ENCODE measurements at regions not wholly inside any gene's neighbourhood (a gene's known extent, or its start where the extent isn't known, plus 50 kb on each side); places are given as distances from the start of the nearest gene placed in this dataset.
A peak's percentile ranks its signal among the peaks of the same experiment; 100 is the strongest.

GRCh38 chr2:2837746-2838547 lies 506.9 kb upstream of the MYT1L start:
- Mint-ChIP-seq H3K4me3 (no peak overlapping the region), H3K27ac (no peak overlapping the region), H3K4me1 (no peaks in the 10 kb centered on the region), H3K9me3 (no peaks in the 10 kb centered on the region), H3K27me3 (ENCODE audit: low read depth, poor library complexity) (peaks cover 27% of the 10 kb centered on the region), H3K36me3 (ENCODE audit: low read depth) (no peaks in the 10 kb centered on the region)
- DNase-seq, result no peak
- no peak for TF ChIP-seq CTCF (IDR thresholded peaks at IDR 0.05)

GRCh38 chr2:2836343-2837070 lies 505.4 kb upstream of the MYT1L start:
- Mint-ChIP-seq H3K9me3 (no peaks in the 10 kb centered on the region), H3K27ac (peak overlapping the region; percentile 73), H3K27me3 (ENCODE audit: low read depth, poor library complexity) (peaks cover 25% of the 10 kb centered on the region), H3K4me3 (no peak overlapping the region), H3K4me1 (peaks cover 6% of the 10 kb centered on the region), H3K36me3 (ENCODE audit: low read depth) (no peaks in the 10 kb centered on the region)
- no peak for DNase-seq
- no peak for TF ChIP-seq CTCF (IDR thresholded peaks at IDR 0.05)

GRCh38 chr2:2834516-2835254 lies 503.6 kb upstream of the MYT1L start:
- Mint-ChIP-seq H3K4me3 (no peak overlapping the region), H3K9me3 (peaks cover 4% of the 10 kb centered on the region), H3K27me3 (ENCODE audit: low read depth, poor library complexity) (peaks cover 28% of the 10 kb centered on the region), H3K27ac (no peak overlapping the region), H3K36me3 (ENCODE audit: low read depth) (no peaks in the 10 kb centered on the region), H3K4me1 (peaks cover 13% of the 10 kb centered on the region)
- no peak for DNase-seq
- no peak for TF ChIP-seq CTCF (IDR thresholded peaks at IDR 0.05)

DNA sequence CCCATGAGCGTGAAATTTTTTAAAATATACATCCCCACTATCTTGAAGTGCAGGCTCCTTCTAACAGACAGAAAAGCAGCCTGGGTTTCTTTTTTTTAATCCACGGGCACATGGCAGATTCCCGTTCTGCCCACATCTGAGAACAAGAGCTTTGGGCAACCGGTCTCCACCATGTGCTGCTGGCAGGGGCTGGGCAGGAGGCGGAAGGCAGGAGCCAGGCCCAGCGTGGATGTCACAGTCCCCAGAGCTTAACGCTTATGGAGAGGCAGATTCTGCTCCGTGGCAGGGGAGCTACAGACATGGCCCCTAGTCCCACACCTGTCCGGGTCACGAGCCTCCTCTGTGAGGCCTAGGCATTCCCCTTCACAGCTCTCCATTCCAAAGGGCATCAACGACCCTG lies 503.0 kb upstream of the MYT1L start:
- H3K4me3 Mint-ChIP-seq, result no peak overlapping the region
- H3K27ac Mint-ChIP-seq, result no peak overlapping the region
- TF ChIP-seq CTCF (IDR thresholded peaks at IDR 0.05), result no peak
- peaks cover 32% of the 10 kb centered on the region for H3K27me3 Mint-ChIP-seq (ENCODE audit: low read depth, poor library complexity)
- peaks cover 4% of the 10 kb centered on the region for H3K9me3 Mint-ChIP-seq
- peaks cover 18% of the 10 kb centered on the region for H3K4me1 Mint-ChIP-seq
- H3K36me3 Mint-ChIP-seq (ENCODE audit: low read depth), result no peaks in the 10 kb centered on the region
- DNase-seq, result no peak

GRCh38 chr2:2832657-2833056 lies 501.6 kb upstream of the MYT1L start:
- H3K27ac Mint-ChIP-seq, result no peak overlapping the region
- H3K4me3 Mint-ChIP-seq, result no peak overlapping the region
- no peak for DNase-seq
- peaks cover 33% of the 10 kb centered on the region for H3K4me1 Mint-ChIP-seq
- H3K36me3 Mint-ChIP-seq (ENCODE audit: low read depth), result no peaks in the 10 kb centered on the region
- peaks cover 4% of the 10 kb centered on the region for H3K9me3 Mint-ChIP-seq
- no peak for TF ChIP-seq CTCF (IDR thresholded peaks at IDR 0.05)
- peaks cover 31% of the 10 kb centered on the region for H3K27me3 Mint-ChIP-seq (ENCODE audit: low read depth, poor library complexity)

All from nephron progenitor cell (in vitro differentiated cells).